Smooth muscle cell (in vitro differentiated cells): ENCODE measurements at regions not wholly inside any gene's neighbourhood (a gene's known extent, or its start where the extent isn't known, plus 50 kb on each side); places are given as distances from the start of the nearest gene placed in this dataset.

Experiments
- DNase-seq: peaks from one replicate; lab custom pipeline; 2025; ENCODE audit not compliant: unreplicated experiment; lab: John Stamatoyannopoulos, UW
- H2AFZ ChIP-seq: fragments of 200-600 bp; sonication (generic); 2 replicates; pipeline ENCODE4 v1.6.0; 2016; ENCODE audit warnings: antibody characterized with exemption, low read depth, mild to moderate bottlenecking
- H3F3A ChIP-seq: fragments of 200-600 bp; sonication (generic); 2 replicates; pipeline ENCODE4 v1.6.0; 2017; ENCODE audit warnings: antibody characterized with exemption, low read depth
- H3K27ac ChIP-seq: fragments of 200-600 bp; sonication (generic); 2 replicates; pipeline ENCODE4 v1.5.1; 2016; ENCODE audit warnings: low read depth, mild to moderate bottlenecking
- H3K27me3 ChIP-seq: fragments of 200-600 bp; sonication (generic); 2 replicates; pipeline ENCODE4 v1.6.1; 2016; ENCODE audit warnings: low read depth, mild to moderate bottlenecking
- H3K36me3 ChIP-seq: fragments of 200-600 bp; sonication (generic); 2 replicates; pipeline ENCODE4 v1.5.1; 2016; ENCODE audit warnings: low read depth
- H3K4me1 ChIP-seq: fragments of 200-600 bp; sonication (generic); 2 replicates; pipeline ENCODE4 v1.5.1; 2016; ENCODE audit warnings: low read depth
- H3K4me2 ChIP-seq: fragments of 200-600 bp; sonication (generic); 2 replicates; pipeline ENCODE4 v1.6.0; 2016; ENCODE audit warnings: mild to moderate bottlenecking
- H3K4me3 ChIP-seq: fragments of 200-600 bp; sonication (generic); 2 replicates; pipeline ENCODE4 v1.5.1; 2016; ENCODE audit warnings: mild to moderate bottlenecking
- H3K79me2 ChIP-seq: fragments of 200-600 bp; sonication (generic); 2 replicates; pipeline ENCODE4 v1.6.0; 2016; ENCODE audit warnings: low read depth, mild to moderate bottlenecking
- H3K9ac ChIP-seq: fragments of 200-600 bp; sonication (generic); 2 replicates; pipeline ENCODE4 v1.6.0; 2016; ENCODE audit warnings: low read depth
- H3K9me3 ChIP-seq: fragments of 200-600 bp; sonication (generic); replicated peaks from 2 replicates; pipeline ENCODE4 v1.5.1; 2016; ENCODE audit warnings: low read depth
- H4K20me1 ChIP-seq: fragments of 200-600 bp; sonication (generic); 2 replicates; pipeline ENCODE4 v1.6.0; 2016; ENCODE audit warnings: low read depth
- WGBS: methylation state at CpG from one replicate; pipeline ENCODE4 v1.1.7; 2016; ENCODE audit warnings: low lambda C conversion rate; 5-methylcytosine and 5-hydroxymethylcytosine counted together
- TF ChIP-seq, protein P1 (sequence below): fragments of 200-600 bp; sonication (generic); IDR thresholded peaks from 2 replicates; pipeline ENCODE4 v1.5.1; 2017; ENCODE audit warnings: borderline replicate concordance, mild to moderate bottlenecking, antibody characterized with exemption; ENCODE audit not compliant: insufficient read depth, poor library complexity, severe bottlenecking

DNA sequence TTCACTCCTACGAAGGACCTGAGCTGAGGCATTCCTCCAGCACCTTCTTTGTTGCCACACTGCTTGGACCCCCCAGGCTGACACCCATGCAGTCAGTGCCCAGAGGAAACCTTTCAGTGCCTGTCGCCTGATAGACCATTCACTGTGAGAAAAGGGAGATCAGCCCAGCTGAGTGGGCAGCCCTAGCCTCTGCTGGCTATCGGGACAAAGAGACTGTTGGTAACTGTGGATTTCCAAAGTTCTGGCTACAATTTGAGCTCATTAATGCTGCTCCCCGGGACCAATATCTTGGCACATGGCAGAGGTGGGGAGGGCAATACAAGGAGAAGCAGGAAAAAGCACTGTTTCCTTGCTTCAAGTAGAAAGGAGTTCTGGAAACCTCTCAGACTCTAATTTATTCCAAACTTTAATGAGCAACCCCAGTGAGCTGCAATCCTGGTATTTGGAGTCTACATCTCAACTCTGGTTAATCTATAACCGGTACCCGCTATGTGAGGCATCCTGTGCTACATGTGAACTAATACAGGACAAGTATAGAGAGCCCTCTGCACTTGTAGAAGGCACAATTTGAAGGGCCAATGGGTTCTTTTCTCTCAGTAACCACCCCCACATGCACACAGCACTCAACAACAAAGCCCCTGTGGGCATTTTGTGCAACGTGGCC, 200.7 kb upstream of the NCAM1 start:
- no peak for DNase-seq
- TF ChIP-seq, protein P1, sequence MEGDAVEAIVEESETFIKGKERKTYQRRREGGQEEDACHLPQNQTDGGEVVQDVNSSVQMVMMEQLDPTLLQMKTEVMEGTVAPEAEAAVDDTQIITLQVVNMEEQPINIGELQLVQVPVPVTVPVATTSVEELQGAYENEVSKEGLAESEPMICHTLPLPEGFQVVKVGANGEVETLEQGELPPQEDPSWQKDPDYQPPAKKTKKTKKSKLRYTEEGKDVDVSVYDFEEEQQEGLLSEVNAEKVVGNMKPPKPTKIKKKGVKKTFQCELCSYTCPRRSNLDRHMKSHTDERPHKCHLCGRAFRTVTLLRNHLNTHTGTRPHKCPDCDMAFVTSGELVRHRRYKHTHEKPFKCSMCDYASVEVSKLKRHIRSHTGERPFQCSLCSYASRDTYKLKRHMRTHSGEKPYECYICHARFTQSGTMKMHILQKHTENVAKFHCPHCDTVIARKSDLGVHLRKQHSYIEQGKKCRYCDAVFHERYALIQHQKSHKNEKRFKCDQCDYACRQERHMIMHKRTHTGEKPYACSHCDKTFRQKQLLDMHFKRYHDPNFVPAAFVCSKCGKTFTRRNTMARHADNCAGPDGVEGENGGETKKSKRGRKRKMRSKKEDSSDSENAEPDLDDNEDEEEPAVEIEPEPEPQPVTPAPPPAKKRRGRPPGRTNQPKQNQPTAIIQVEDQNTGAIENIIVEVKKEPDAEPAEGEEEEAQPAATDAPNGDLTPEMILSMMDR = no peak
- H3K9ac ChIP-seq = no peak overlapping the region
- no peak overlapping the region for H2AFZ ChIP-seq
- H4K20me1 ChIP-seq = no peaks in the 10 kb centered on the region
- H3K4me2 ChIP-seq = no peak overlapping the region
- WGBS = 93% methylated on average over 7 of the region's 7 CpGs
- H3K36me3 ChIP-seq = no peaks in the 10 kb centered on the region
- H3K4me3 ChIP-seq = no peak overlapping the region
- H3K79me2 ChIP-seq = no peaks in the 10 kb centered on the region
- H3K4me1 ChIP-seq = peaks cover 7% of the 10 kb centered on the region
- no peaks in the 10 kb centered on the region for H3K9me3 ChIP-seq
- no peaks in the 10 kb centered on the region for H3K27me3 ChIP-seq
- no peak overlapping the region for H3K27ac ChIP-seq
- no peaks in the 10 kb centered on the region for H3F3A ChIP-seq

DNA sequence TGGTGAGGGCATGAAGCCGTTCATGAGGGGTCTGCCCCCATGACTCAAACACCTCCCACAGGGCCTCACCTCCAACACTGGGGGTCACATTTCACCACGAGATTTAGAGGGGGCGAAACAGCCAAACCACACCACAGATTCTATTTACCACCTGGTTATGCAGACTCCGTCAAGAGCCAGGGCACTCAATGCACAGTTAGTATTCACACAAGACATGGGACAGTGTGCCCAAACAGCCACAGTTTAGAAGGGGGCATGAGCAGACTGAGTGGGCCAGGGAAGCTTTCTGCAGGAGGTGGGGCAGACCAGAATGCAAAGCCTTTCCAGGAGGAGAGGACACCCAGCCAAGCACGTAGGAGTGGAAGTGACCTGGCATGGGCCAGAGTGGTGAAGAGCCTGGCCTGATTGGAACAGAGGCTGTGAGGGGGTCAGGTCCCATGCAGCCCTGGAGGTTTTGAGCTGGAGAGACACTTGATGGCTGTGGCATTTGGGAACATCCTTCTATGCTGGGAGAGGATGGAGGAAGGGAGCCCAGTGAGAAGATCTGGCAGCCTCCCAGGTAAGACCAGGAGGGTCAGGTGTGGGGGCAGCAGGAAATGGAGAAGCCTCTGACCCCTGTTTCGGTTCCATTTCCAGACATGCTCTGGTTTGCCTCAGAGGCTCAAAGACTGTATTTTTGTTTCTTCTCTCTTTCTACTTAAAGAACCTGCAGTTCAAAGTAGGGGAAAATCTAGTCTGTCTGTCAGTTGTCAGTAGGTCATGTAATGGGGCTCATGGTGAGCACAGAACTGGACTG, 199.1 kb upstream of the NCAM1 start:
- peaks cover 7% of the 10 kb centered on the region for H3K4me1 ChIP-seq
- WGBS = 84% methylated on average over 6 of the region's 6 CpGs

DNA sequence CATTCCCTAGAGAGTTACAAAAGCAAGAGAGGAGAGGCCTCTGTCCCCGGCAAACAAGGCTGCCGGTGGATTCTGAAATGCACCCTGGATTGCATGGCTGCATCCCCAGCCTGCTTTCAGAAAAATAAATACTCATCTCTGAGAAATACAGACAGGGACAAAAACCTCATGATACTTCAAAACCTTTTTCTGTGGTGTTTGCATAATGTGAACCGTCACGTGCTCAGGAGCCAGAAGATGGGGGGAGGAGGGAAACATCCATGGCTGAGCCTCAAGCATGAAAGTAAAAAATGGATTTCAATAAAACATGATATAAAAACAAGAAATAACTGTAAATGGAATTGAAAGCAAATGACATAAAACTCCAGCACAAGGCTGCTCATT, 198.5 kb upstream of the NCAM1 start:
- Histone ChIP-seq H3K4me3 (no peak overlapping the region), H3K27me3 (no peaks in the 10 kb centered on the region), H3K4me1 (peaks cover 7% of the 10 kb centered on the region), H3K79me2 (no peaks in the 10 kb centered on the region), H3K9ac (no peak overlapping the region), H3K36me3 (no peaks in the 10 kb centered on the region), H3K27ac (no peak overlapping the region), H4K20me1 (no peaks in the 10 kb centered on the region), H3F3A (no peaks in the 10 kb centered on the region), H3K4me2 (no peak overlapping the region), H3K9me3 (no peaks in the 10 kb centered on the region), H2AFZ (no peak overlapping the region)
- TF ChIP-seq, protein P1 = no peak
- 66% methylated on average over 4 of the region's 4 CpGs for WGBS
- no peak for DNase-seq

More for the DNA sequence above, 199.1 kb upstream of the NCAM1 start:
- Histone ChIP-seq H3K36me3 (no peaks in the 10 kb centered on the region), H3K9ac (no peak overlapping the region), H3K27me3 (no peaks in the 10 kb centered on the region), H2AFZ (no peak overlapping the region), H3K9me3 (no peaks in the 10 kb centered on the region), H3K27ac (no peak overlapping the region), H4K20me1 (no peaks in the 10 kb centered on the region), H3K4me3 (no peak overlapping the region), H3F3A (no peaks in the 10 kb centered on the region), H3K79me2 (no peaks in the 10 kb centered on the region), H3K4me2 (no peak overlapping the region)
- no peak for DNase-seq
- TF ChIP-seq, protein P1 = no peak

DNA sequence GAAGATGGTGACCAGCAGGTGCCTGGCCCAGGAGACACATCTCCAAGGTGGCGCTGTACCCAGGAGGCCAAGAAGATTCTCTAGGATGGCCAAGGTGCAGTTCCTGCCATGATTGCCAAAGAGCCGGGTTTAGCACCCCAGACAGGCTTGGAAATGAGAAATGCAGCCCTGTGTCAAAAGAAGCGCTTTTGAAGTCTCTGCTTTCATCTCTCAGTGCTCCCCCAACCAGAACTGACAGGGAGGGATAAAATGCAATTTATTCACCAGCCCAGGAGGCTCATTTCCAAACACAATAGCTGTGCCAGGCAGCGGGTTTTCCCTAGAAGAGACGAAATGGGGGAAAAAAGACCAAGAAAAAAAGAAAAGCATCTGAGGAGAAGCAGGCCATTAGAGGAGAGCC, 195.9 kb upstream of the NCAM1 start:
- 96% methylated on average over 5 of the region's 5 CpGs for WGBS
- H3K4me1 ChIP-seq = no peaks in the 10 kb centered on the region
- no peaks in the 10 kb centered on the region for H3F3A ChIP-seq
- H3K27me3 ChIP-seq = no peaks in the 10 kb centered on the region
- H2AFZ ChIP-seq = no peak overlapping the region
- no peaks in the 10 kb centered on the region for H3K79me2 ChIP-seq
- H3K9ac ChIP-seq = no peak overlapping the region
- no peaks in the 10 kb centered on the region for H3K36me3 ChIP-seq
- TF ChIP-seq, protein P1 = no peak
- no peak overlapping the region for H3K4me2 ChIP-seq
- H3K27ac ChIP-seq = no peak overlapping the region
- DNase-seq = no peak
- no peak overlapping the region for H3K4me3 ChIP-seq
- H4K20me1 ChIP-seq = no peaks in the 10 kb centered on the region
- H3K9me3 ChIP-seq = no peaks in the 10 kb centered on the region
